GM19351 (cell line): ENCODE measurements at regions not wholly inside any gene's neighbourhood (a gene's known extent, or its start where the extent isn't known, plus 50 kb on each side); places are given as distances from the start of the nearest gene placed in this dataset.
"Not testable (repeated sequence)": the region's sequence is repeated elsewhere in the genome, so short reads cannot be mapped to it uniquely, and the experiment has no call there.

Source experiments
- ATAC-seq: cut with Tn5 transposase; IDR thresholded peaks from one replicate; pipeline ENCODE4 v1.9.1; 2021; ENCODE audit warnings: mild to moderate bottlenecking, moderate library complexity; ENCODE audit not compliant: unreplicated experiment

- ATAC-seq = no peak
Observed at GRCh38 chr5:124521461-124522230, 224.8 kb downstream of the ZNF608 start.

- ATAC-seq = peak; percentile 83
Observed at GRCh38 chr5:124519396-124519795, 227.0 kb downstream of the ZNF608 start.

DNA sequence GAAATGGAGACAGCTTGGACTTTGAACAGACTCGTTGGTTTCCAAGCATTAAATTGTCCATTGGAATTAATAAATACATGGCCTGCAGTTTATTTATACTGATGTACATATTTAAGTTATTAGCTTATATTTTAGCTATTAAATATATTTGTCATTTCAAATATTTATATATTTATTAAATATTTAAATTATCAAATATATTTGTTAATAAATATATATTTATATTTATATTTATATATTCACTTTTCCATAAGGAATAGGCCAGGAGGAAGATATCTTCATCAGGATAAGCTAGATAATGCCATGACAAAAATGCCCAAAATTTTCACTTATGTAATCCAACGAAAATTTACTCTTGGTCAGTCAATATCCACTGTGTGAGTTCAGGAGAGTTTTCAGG is 229.9 kb downstream of the ZNF608 start:
- no peak for ATAC-seq

- no peak for ATAC-seq
Observed at GRCh38 chr5:124515497-124516245, 230.8 kb downstream of the ZNF608 start.

- ATAC-seq = no peak
Observed at GRCh38 chr5:124514956-124515355, 231.5 kb downstream of the ZNF608 start.

DNA sequence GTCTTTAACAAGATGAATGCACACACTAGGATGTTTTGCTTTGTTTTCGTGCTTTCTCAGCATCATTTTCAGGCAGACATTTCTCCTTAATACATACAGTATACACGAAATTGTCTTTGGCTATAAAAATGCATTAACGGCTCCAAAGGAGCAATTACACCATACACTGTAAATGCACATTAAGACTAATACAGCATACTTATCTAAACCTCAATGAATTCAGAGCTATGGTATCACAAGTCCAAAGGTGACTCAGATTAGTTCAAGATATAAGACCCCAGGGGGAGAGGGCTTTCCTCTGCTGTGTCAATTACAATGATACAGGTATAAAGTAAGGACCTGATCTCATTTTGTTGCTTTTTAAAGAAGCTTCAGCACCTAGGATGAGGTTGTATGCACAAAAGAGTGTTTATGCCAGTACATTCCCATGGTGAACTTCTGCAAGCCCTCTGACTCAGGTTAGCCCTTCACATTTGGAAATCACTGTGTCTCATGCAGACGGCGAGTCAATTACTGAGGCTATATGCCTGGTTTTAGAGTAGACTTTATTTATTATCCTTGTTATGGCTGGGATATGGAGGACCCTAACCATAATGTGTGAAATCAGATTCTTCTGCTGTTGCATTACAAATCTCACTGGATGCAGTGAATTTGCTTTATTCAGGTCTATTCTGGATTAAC is 233.3 kb downstream of the ZNF608 start:
- ATAC-seq = no peak

DNA sequence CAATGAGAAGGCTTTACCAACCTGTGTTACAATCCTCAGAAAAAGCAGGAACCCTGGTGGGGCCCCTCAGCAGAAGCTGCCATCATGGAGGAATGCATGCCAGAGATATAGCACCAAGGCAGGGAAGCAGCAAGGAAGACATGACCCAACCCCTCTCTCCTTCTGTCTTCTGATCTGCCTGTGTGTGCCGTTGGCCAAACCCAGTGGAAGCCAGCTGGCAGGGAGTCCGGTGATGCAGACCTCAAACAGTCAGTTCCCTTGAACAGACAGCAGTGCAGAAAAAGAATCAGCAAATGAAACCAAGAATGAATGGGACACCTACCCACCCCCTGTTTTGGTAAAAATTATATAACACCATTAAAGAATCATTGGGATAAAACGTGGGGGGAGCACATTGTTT is 234.2 kb downstream of the ZNF608 start:
- ATAC-seq = no peak

DNA sequence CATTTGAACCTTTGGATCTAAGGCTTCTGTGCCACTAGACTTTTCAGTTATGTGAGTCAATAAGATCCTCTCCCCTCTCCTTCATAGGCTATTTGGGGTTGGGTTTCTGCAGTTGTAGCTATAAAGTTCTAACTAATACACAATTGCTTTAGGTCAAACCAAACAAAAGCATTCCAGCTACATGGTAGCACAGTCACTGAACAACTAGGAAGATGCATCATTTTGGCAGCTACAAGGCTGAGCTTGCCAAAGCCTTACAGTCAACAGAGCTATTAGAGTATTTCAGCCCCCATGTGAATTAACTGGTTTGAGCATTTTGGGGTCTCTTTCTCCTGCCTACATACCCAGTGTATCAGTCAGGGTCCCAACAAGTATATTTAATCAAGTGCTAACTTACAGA is 234.6 kb downstream of the ZNF608 start:
- ATAC-seq = no peak

DNA sequence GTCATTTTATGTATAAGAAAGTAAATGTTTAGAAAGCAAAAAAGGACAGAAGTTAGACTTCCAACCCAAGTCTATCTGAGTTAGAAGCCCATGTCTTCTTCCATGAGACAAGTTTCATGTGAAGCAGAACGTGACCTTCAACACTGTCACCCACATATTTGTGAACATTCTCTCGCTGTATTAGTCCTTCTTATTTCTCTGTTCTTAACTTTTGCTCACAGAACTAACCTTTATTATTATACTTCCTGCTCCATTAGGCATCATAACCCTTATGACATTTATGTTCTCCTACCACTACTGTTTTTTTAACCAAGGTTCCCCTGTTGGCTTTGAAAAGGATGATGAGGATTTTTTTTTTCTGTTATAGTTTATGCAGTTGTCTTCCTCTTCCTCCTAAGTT is 238.8 kb downstream of the ZNF608 start:
- ATAC-seq = no peak

DNA sequence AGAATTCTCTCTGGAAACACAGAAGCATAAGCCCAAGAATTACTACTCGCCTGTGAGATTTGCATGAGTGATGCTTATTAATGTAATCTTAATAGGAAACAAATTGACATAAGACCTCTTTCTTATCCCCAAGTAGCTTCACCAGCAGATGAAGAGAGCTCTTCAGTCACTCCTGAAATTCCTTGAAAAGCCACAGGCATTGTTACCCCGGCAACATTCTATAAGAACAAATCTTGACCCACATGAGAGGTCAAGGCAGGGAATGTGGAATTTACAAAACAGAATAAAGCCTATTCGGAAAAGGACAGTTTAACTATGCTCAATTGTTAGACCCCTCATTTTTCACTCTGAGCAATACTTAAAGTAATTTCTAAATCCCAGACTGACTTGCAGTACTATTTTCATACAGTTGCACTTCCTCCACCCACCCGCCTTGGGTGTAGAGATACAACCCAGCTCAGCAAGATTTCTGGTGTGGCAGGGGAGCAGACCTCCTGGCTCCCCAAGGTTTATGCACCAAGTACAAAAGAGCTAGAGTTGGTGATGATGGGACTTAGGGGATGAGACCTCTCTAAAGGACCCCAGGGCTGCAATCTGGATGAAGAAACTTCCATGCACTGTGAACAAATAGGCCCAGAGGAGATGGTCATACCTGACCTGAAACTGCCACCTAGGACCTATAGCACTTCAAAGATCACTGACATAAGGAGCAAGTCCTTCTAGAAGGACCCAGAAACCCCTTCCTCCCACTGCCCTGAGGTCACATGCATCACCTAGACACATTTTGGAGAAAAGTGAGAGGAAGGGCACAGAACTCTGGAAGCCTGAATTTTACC is 242.1 kb downstream of the ZNF608 start:
- ATAC-seq = peak; percentile 99

GRCh38 chr5:124502551-124502950 is 243.9 kb downstream of the ZNF608 start:
- no peak for ATAC-seq

- not testable (repeated sequence) for ATAC-seq
Observed at GRCh38 chr5:124499818-124500217, 246.6 kb downstream of the ZNF608 start.

DNA sequence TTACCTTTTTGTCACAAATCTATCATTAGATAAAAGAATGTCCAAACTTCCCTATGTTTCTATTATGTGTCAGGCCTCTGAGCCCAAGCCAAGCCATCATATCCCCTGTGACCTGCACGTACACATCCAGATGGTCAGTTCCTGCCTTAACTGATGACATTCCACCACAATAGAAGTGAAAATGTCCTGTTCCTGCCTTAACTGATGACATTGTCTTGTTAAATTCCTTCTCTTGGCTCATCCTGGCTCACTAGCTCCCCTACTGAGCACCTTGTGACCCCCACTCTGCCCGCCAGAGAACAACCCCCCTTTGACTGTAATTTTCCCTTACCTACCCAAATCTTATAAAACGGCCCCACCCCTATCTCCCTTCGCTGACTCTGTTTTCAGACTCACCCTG is 249.5 kb downstream of the ZNF608 start:
- ATAC-seq = not testable (repeated sequence)

- ATAC-seq = no peak
Observed at GRCh38 chr5:124494540-124495116, 251.8 kb downstream of the ZNF608 start.

GRCh38 chr5:124492444-124493224 is 253.8 kb downstream of the ZNF608 start:
- no peak for ATAC-seq

DNA sequence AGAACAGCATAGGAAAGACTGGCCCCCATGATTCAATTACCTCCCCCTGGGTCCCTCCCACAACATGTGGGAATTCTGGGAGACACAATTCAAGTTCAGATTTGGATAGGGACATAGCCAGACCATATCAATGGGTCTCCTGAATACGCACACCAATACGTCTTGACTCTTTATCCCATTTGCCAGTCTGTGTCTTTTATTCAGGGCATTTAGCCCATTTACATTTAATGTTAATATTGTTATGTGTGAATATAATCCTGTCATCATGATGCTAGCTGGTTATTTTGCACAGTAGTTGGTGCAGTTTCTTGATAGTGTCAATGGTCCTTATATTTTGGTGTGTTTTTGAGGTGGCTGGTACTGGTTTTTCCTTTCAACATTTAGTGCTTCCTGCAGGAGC is 256.1 kb downstream of the ZNF608 start:
- ATAC-seq = not testable (repeated sequence)

GRCh38 chr5:124481419-124481818 is 265.0 kb downstream of the ZNF608 start:
- no peak for ATAC-seq

DNA sequence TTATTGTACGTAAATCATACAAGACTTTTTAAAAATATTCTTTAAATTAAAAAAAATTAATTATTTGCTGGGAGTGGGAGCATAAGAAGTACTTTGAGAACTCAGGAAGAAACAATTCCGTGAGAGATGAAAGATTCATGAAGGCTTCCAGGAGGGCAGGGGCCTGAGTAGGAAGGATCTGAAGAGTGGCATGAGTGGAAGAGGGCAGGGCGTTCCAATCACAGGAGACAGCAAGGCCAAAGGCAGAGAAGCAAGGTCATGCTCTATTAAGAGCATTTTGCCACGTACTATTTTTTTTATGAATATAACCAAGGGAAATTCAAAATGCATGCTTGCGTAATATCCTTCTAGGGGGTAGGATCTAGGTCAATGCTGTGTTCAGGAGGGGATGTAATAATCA is 265.5 kb downstream of the ZNF608 start:
- no peak for ATAC-seq

DNA sequence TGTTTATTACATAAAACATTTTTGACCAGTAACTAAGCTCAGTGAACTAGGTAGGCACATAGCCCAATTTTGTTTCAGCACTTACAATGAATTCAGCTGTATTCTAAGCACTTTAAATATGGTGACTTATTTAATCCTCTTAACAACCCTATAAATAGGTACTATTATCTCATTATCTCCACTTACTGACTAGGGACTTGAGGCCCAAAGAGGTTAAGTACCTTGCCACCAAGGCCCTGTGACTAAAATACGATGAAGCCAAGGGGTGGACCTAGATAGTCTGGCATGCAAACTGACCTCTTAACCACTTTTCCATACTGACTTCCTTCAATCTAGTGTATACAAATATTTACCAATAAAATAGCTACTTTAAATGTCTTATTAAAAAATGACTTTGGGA is 266.4 kb downstream of the ZNF608 start:
- ATAC-seq = no peak

DNA sequence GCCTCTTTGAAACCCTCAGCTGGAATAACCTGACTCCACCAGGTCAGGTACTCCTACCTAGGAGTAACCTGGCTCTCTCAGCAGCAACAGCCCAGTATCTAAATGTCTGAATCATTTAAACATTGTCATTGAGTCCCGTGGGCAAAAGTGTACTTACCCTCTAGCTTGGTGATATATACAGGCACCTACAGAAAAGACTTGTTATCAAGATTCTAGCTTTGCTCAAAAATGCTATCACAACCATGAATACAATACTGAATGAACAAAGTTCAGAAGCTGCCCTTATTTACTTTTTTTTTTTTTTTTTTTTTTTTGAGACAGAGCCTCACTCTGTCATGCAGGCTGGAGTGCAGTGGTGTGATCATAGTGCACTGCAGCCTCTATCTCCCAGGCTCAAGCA is 268.2 kb downstream of the ZNF608 start:
- no peak for ATAC-seq
